A673 (cell line): ENCODE measurements at regions not wholly inside any gene's neighbourhood (a gene's known extent, or its start where the extent isn't known, plus 50 kb on each side); places are given as distances from the start of the nearest gene placed in this dataset.

Experiments
- CTCF ChIP-seq: fragments of 300-800, 200-600 bp; sonication (generic); conservative IDR thresholded peaks from 2 replicates; pipeline ENCODE4 v1.5.1; 2017; ENCODE audit warnings: low read depth, mild to moderate bottlenecking, antibody characterized with exemption, low read length, moderate library complexity, mixed read lengths
- EZH2 ChIP-seq: fragments of 200-600 bp; sonication (generic); IDR thresholded peaks from 2 replicates; pipeline ENCODE4 v1.6.1; 2017; ENCODE audit warnings: borderline replicate concordance, low read depth, mild to moderate bottlenecking, mixed read lengths, antibody characterized with exemption, low read length; ENCODE audit not compliant: poor library complexity, severe bottlenecking

- no peak for TF ChIP-seq CTCF
- TF ChIP-seq EZH2, result no peak
Measured at GRCh38 chr1:5001466-5001865, 347.1 kb downstream of the AJAP1 start.
